ENCODE measurements at regions not wholly inside any gene's neighbourhood (a gene's known extent, or its start where the extent isn't known, plus 50 kb on each side); places are given as distances from the start of the nearest gene placed in this dataset.

GRCh38 chr9:134236935-134237629, 72.7 kb upstream of the RNU6ATAC start:
- no peak for TF ChIP-seq CTCF (conservative IDR thresholded peaks at IDR 0.05; ENCODE audit: low read depth, low read length)

GRCh38 chr9:134237630-134238265, 73.4 kb upstream of the RNU6ATAC start:
- TF ChIP-seq CTCF (conservative IDR thresholded peaks at IDR 0.05; ENCODE audit: low read depth, low read length), result no peak
- no peak for DNase-seq (ENCODE audit: low read depth)
- H3K4me3 ChIP-seq (ENCODE audit: low read depth, low read length), result no peak overlapping the region

More at GRCh38 chr9:134236935-134237629, 72.7 kb upstream of the RNU6ATAC start:
- H3K4me3 ChIP-seq (ENCODE audit: low read depth, low read length), result no peak overlapping the region
- DNase-seq (ENCODE audit: low read depth), result no peak

GRCh38 chr9:134239130-134239903, 75.0 kb upstream of the RNU6ATAC start:
- H3K4me3 ChIP-seq (ENCODE audit: low read depth, low read length), result no peak overlapping the region
- DNase-seq (ENCODE audit: low read depth), result no peak
- no peak for TF ChIP-seq CTCF (conservative IDR thresholded peaks at IDR 0.05; ENCODE audit: low read depth, low read length)

GRCh38 chr9:134239939-134240338, 75.6 kb upstream of the RNU6ATAC start:
- no peak overlapping the region for H3K4me3 ChIP-seq (ENCODE audit: low read depth, low read length)
- no peak for TF ChIP-seq CTCF (conservative IDR thresholded peaks at IDR 0.05; ENCODE audit: low read depth, low read length)
- DNase-seq (ENCODE audit: low read depth), result no peak

- no peak overlapping the region for H3K4me3 ChIP-seq (ENCODE audit: low read depth, low read length)
- TF ChIP-seq CTCF (conservative IDR thresholded peaks at IDR 0.05; ENCODE audit: low read depth, low read length), result no peak
- no peak for DNase-seq (ENCODE audit: low read depth)
Observed at GRCh38 chr9:134240361-134240760, 76.0 kb upstream of the RNU6ATAC start.

GRCh38 chr9:134242706-134243105, 78.3 kb upstream of the RNU6ATAC start:
- no peak for TF ChIP-seq CTCF (conservative IDR thresholded peaks at IDR 0.05; ENCODE audit: low read depth, low read length)
- no peak for DNase-seq (ENCODE audit: low read depth)
- H3K4me3 ChIP-seq (ENCODE audit: low read depth, low read length), result no peak overlapping the region
